HCT116 (cell line): ENCODE measurements at regions not wholly inside any gene's neighbourhood (a gene's known extent, or its start where the extent isn't known, plus 50 kb on each side); places are given as distances from the start of the nearest gene placed in this dataset.

ENCODE experiments used
- ATAC-seq: fragments of 200-7000 bp; cut with Tn5 transposase; 2 replicates; pipeline ENCODE4 v1.9.1; 2020; ENCODE audit warnings: mild to moderate bottlenecking, moderate library complexity
- BruUV-seq: library from RNA; stranded (reverse); fragments of 400-500 nt; replicated peaks from 2 replicates; lab custom pipeline; 2021; lab: Mats Ljungman, UMichigan
- CTCF ChIA-PET: fragments of 300-600 bp; sonication (Branson Sonifier 250); formaldehyde crosslinking; loops from one replicate; lab custom pipeline; 2021; ENCODE audit warnings: antibody characterized with exemption; lab: Charles Lee
- POLR2A ChIA-PET: fragments of 300-600, 350-600 bp; sonication (Branson Sonifier 250); formaldehyde crosslinking; loops from one replicate; lab custom pipeline; 2021; ENCODE audit warnings: antibody characterized with exemption; lab: Charles Lee
- RAD21 ChIA-PET, 2 experiments: fragments of 300-600 bp; sonication (Branson Sonifier 250); formaldehyde crosslinking; loops; one replicate each; lab custom pipeline; 2023; ENCODE audit warnings: low total read pairs in 2 of 2; ENCODE audit not compliant: uncharacterized antibody in 2 of 2, unreplicated experiment in 2 of 2, low non-redundant PET in 1 of 2; lab: Charles Lee
- DNase-seq: peaks from one replicate; pipeline ENCODE4 v3.0.0-alpha.2; 2010; ENCODE audit warnings: low read depth, low spot score
- H2AFZ ChIP-seq: fragments of 200-600 bp; shearing (Covaris generic), sonication (generic); 2 replicates; pipeline ENCODE4 v1.6.1; 2017; ENCODE audit warnings: low read depth, mixed run types, mixed read lengths, antibody characterized with exemption, low read length; ENCODE audit not compliant: poor library complexity, severe bottlenecking
- H3K27ac ChIP-seq: 2 replicates; pipeline ENCODE4 v1.5.1; 2012; ENCODE audit warnings: low read depth, low read length
- H3K27me3 ChIP-seq: fragments of 200-600 bp; sonication (generic); 2 replicates; pipeline ENCODE4 v1.6.1; 2016; ENCODE audit warnings: mixed run types, low read length, mixed read lengths; ENCODE audit not compliant: insufficient read depth
- H3K36me3 ChIP-seq, 2 experiments: fragments of 200-500 bp in 1 of 2; fragments of 200-600 bp in 1 of 2; sonication (Bioruptor generic) in 1 of 2; sonication (generic) in 1 of 2; 2 replicates each; pipeline versions ENCODE4 v1.5.1 to v1.6.1; 2014 to 2016; ENCODE audit warnings: low read length in 2 of 2, inconsistent platforms in 1 of 2, mixed read lengths in 1 of 2, mixed run types in 1 of 2; ENCODE audit not compliant: insufficient read depth in 2 of 2, control insufficient read depth in 1 of 2
- H3K4me1 ChIP-seq, 2 experiments: fragments of 200-600 bp in 1 of 2; sonication (generic) in 1 of 2; 2 replicates each; pipeline versions ENCODE4 v1.5.1 to v1.6.1; 2012 to 2017; ENCODE audit warnings: low read length in 2 of 2, inconsistent platforms in 1 of 2, mild to moderate bottlenecking in 1 of 2, mixed read lengths in 1 of 2, mixed run types in 1 of 2, moderate library complexity in 1 of 2; ENCODE audit not compliant: insufficient read depth in 2 of 2, control insufficient read depth in 1 of 2
- H3K4me2 ChIP-seq: fragments of 200-600 bp; sonication (generic); 2 replicates; pipeline ENCODE4 v1.6.1; 2017; ENCODE audit warnings: mixed run types, low read length, mixed read lengths
- H3K4me3 ChIP-seq, 2 experiments: fragments of 200-600 bp in 1 of 2; sonication (generic) in 1 of 2; replicated peaks in 1 of 2; 2 replicates each; pipeline ENCODE4 v1.5.1; 2011 to 2016; ENCODE audit warnings: low read length in 2 of 2, control low read depth in 1 of 2, low read depth in 1 of 2, mild to moderate bottlenecking in 1 of 2, mixed read lengths in 1 of 2, mixed run types in 1 of 2
- H3K79me2 ChIP-seq: fragments of 200-600 bp; sonication (generic); 2 replicates; pipeline ENCODE4 v1.6.1; 2017; ENCODE audit warnings: mild to moderate bottlenecking, mixed run types, low read length, moderate library complexity, mixed read lengths; ENCODE audit not compliant: insufficient read depth
- H3K9ac ChIP-seq: fragments of 200-600 bp; sonication (generic); 2 replicates; pipeline ENCODE4 v1.6.1; 2016; ENCODE audit warnings: low read length, mixed read lengths
- H3K9me2 ChIP-seq: fragments of 200-600 bp; sonication (generic), shearing (Covaris generic); 2 replicates; pipeline ENCODE4 v1.6.1; 2017; ENCODE audit warnings: mixed run types, mild to moderate bottlenecking, moderate library complexity; ENCODE audit not compliant: insufficient read depth
- H3K9me3 ChIP-seq, 2 experiments: fragments of 200-500 bp in 1 of 2; fragments of 200-600 bp in 1 of 2; sonication (Bioruptor generic) in 1 of 2; sonication (generic) in 1 of 2; 2 replicates each; pipeline ENCODE4 v1.6.1; 2014 to 2017; ENCODE audit warnings: low read length in 2 of 2, mixed read lengths in 2 of 2, inconsistent platforms in 1 of 2, low read depth in 1 of 2, mild to moderate bottlenecking in 1 of 2, mixed run types in 1 of 2, moderate library complexity in 1 of 2; ENCODE audit not compliant: control insufficient read depth in 1 of 2, insufficient read depth in 1 of 2
- H4K20me1 ChIP-seq: fragments of 200-600 bp; sonication (generic), shearing (Covaris generic); 2 replicates; pipeline ENCODE4 v1.6.1; 2017; ENCODE audit warnings: mixed run types, mild to moderate bottlenecking, moderate library complexity; ENCODE audit not compliant: insufficient read depth
- ATF3 ChIP-seq: IDR thresholded peaks from 2 replicates; pipeline ENCODE4 v1.6.1; 2012
- CEBPB ChIP-seq: IDR thresholded peaks from 2 replicates; pipeline ENCODE4 v1.6.1; 2012; ENCODE audit warnings: low read depth
- ELF1 ChIP-seq: IDR thresholded peaks from 2 replicates; pipeline ENCODE4 v1.6.1; 2012; ENCODE audit warnings: low read depth, borderline replicate concordance
- EZH2phosphoT487 ChIP-seq: fragments of 200-600 bp; IDR thresholded peaks from 2 replicates; pipeline ENCODE4 v1.6.1; 2018; ENCODE audit warnings: antibody characterized with exemption, borderline replicate concordance
- JUND ChIP-seq: IDR thresholded peaks from 2 replicates; pipeline ENCODE4 v1.6.1; 2012
- POLR2A ChIP-seq: IDR thresholded peaks from 2 replicates; pipeline ENCODE4 v1.7.0; 2011; ENCODE audit warnings: borderline replicate concordance; ENCODE audit not compliant: insufficient read depth, insufficient read length; ENCODE audit errors: extremely low read depth
- POLR2AphosphoS5 ChIP-seq: IDR thresholded peaks from 2 replicates; pipeline ENCODE4 v1.6.1; 2011; ENCODE audit warnings: mild to moderate bottlenecking, low read depth, low read length, moderate library complexity
- RAD21 ChIP-seq: IDR thresholded peaks from 2 replicates; pipeline ENCODE4 v1.6.1; 2012; ENCODE audit warnings: low read depth, mild to moderate bottlenecking
- SRF ChIP-seq: IDR thresholded peaks from 2 replicates; pipeline ENCODE4 v1.6.1; 2012; ENCODE audit warnings: low read depth
- TCF7L2 ChIP-seq: IDR thresholded peaks from 2 replicates; pipeline ENCODE4 v1.7.0; 2011; ENCODE audit warnings: borderline replicate concordance, inconsistent platforms; ENCODE audit not compliant: insufficient read depth, insufficient read length; ENCODE audit errors: extremely low read depth
- ZFX ChIP-seq: fragments of 450-650 bp; IDR thresholded peaks from 2 replicates; pipeline ENCODE4 v1.6.1; 2017
- intact Hi-C: fragments of 100-400 bp; cut with micrococcal nuclease; formaldehyde crosslinking; loops from 2 replicates; pipeline ENCODE4 v1.10.0; 2022

GRCh38 chr10:121662945-121663917, 65.0 kb upstream of the FGFR2 start (continued):
- TF ChIP-seq ATF3 (no peak), SRF (no peak), POLR2AphosphoS5 (no peak), POLR2A (no peak), RAD21 (peak; percentile 71)

GRCh38 chr10:121662531-121662930, 64.3 kb upstream of the FGFR2 start:
- RAD21 ChIA-PET = interaction anchor here in 1 of 2 experiments (1.1 kb wide), 1 partner anchor 714 kb away, joined by 4 read pairs; no protein-coding TSS in a partner anchor
- intact Hi-C loops = loop anchor here (5.0 to 10.0 kb wide), 2 partner anchors 495 to 718 kb away; no protein-coding TSS in a partner anchor
- DNase-seq (no peak), ATAC-seq (peak; percentile 26)
- Histone ChIP-seq H4K20me1 (no peaks in the 10 kb centered on the region), H3K4me3 (no peak overlapping the region), H3K36me3 (no peaks in the 10 kb centered on the region), H2AFZ (no peak overlapping the region), H3K9me3 (no peaks in the 10 kb centered on the region), H3K4me1 (peaks cover 0 to 5% of the 10 kb centered on the region in 2 experiments; a peak in 1 of 4 replicates), H3K79me2 (no peaks in the 10 kb centered on the region), H3K27me3 (no peaks in the 10 kb centered on the region), H3K4me2 (no peak overlapping the region), H3K9ac (no peak overlapping the region), H3K9me2 (no peaks in the 10 kb centered on the region), H3K27ac (no peak overlapping the region)
- TF ChIP-seq POLR2AphosphoS5 (no peak), ELF1 (no peak), CEBPB (no peak), EZH2phosphoT487 (no peak), TCF7L2 (no peak), ZFX (no peak), JUND (no peak), POLR2A (no peak)
- CTCF ChIA-PET = interaction anchor here (0.6 to 1.6 kb wide), 15 partner anchors 18 to 719 kb away, joined by 3 to 18 read pairs (median 4); no protein-coding TSS in a partner anchor
- BruUV-seq = no TSS peak
- POLR2A ChIA-PET = no interaction called here
